Spleen (tissue), 11 donors: ENCODE measurements at regions not wholly inside any gene's neighbourhood (a gene's known extent, or its start where the extent isn't known, plus 50 kb on each side); places are given as distances from the start of the nearest gene placed in this dataset.
"Not testable (repeated sequence)": the region's sequence is repeated elsewhere in the genome, so short reads cannot be mapped to it uniquely, and the experiment has no call there.

Experiments used
- DNase-seq: peaks from one replicate; pipeline ENCODE4 v3.0.0-alpha.2; 2020
- H3K27ac ChIP-seq, 8 donors: fragments of 200-600 bp; sonication (generic) in 7 of 8; 1 replicate in 4 of 8; 2 replicates in 4 of 8; pipeline versions ENCODE4 v1.5.0 to v1.8.0; 2016 to 2021; ENCODE audit warnings: inconsistent platforms in 4 of 8, mild to moderate bottlenecking in 4 of 8, moderate library complexity in 1 of 8
- H3K27me3 ChIP-seq, 7 donors: fragments of 200-600 bp; sonication (generic) in 6 of 7; replicated peaks in 1 of 7; 1 replicate in 4 of 7; 2 replicates in 3 of 7; pipeline versions ENCODE4 v1.5.0 to v1.8.0; 2016 to 2021; ENCODE audit warnings: inconsistent platforms in 3 of 7, mild to moderate bottlenecking in 1 of 7
- H3K36me3 ChIP-seq, 6 donors: fragments of 200-600 bp; sonication (generic) in 5 of 6; 1 replicate in 4 of 6; 2 replicates in 2 of 6; pipeline versions ENCODE4 v1.5.0 to v1.8.0; 2016 to 2021; ENCODE audit warnings: inconsistent platforms in 2 of 6
- H3K4me1 ChIP-seq, 6 donors: fragments of 200-600 bp; sonication (generic) in 5 of 6; 1 replicate in 3 of 6; 2 replicates in 3 of 6; pipeline versions ENCODE4 v1.5.0 to v1.8.0; 2016 to 2021; ENCODE audit warnings: inconsistent platforms in 3 of 6
- H3K4me3 ChIP-seq, 8 donors: fragments of 200-600 bp; sonication (generic) in 7 of 8; 1 replicate in 4 of 8; 2 replicates in 4 of 8; pipeline versions ENCODE4 v1.5.0 to v1.8.0; 2016 to 2021; ENCODE audit warnings: inconsistent platforms in 4 of 8, mild to moderate bottlenecking in 4 of 8, moderate library complexity in 2 of 8
- H3K9me3 ChIP-seq, 8 donors: fragments of 200-600 bp; sonication (generic) in 7 of 8; 1 replicate in 4 of 8; 2 replicates in 4 of 8; pipeline versions ENCODE4 v1.5.0 to v1.8.0; 2016 to 2021; ENCODE audit warnings: inconsistent platforms in 4 of 8
- CTCF ChIP-seq, 11 experiments: fragments of 200-600 bp in 7 of 11; fragments of 450-650 bp in 4 of 11; sonication (generic) in 4 of 11; IDR thresholded peaks in 8 of 11; conservative IDR thresholded peaks in 3 of 11; 1 replicate in 7 of 11; 2 replicates in 4 of 11; pipeline versions ENCODE4 v1.4.0 to v1.8.0; 2016 to 2021; ENCODE audit warnings: antibody characterized with exemption in 11 of 11, inconsistent platforms in 4 of 11, mild to moderate bottlenecking in 1 of 11
- POLR2A ChIP-seq, 3 donors: fragments of 450-650 bp; IDR thresholded peaks; one replicate each; pipeline ENCODE4 v1.5.1; 2017; ENCODE audit warnings: antibody characterized with exemption in 3 of 3, mild to moderate bottlenecking in 1 of 3
- POLR2AphosphoS5 ChIP-seq, 3 donors: sonication (generic); formaldehyde crosslinking; IDR thresholded peaks; one replicate each; pipeline ENCODE4 v1.5.1; 2017; ENCODE audit warnings: antibody characterized with exemption in 3 of 3
- WGBS, 5 donors: extraction: QIAGEN DNeasy Blood & Tissue Kit in 3 of 5; methylation state at CpG; one replicate each; pipeline versions ENCODE4 v1.1.5 to v1.1.7; 2013 to 2018; 5-methylcytosine and 5-hydroxymethylcytosine counted together
- intact Hi-C: fragments of 100-400 bp; cut with DNase I; formaldehyde crosslinking; loops from one replicate; pipeline ENCODE4 v1.15.0; 2023; ENCODE audit warnings: low total_unique reads
- donor health status: healthy with polysubstance abuse.
- donor health status: DM: no; HTN: no; CAD: no; lungs with moderate emphysema.
- donor health status: DM: no; HTN: no; CAD: no.
- donor health status: Bipolar disorder and iron deficiency.
- donor health status: healthy.
- donor health status: DM: no; HTN: no; CAD: no.
- donor health status: DM: yes; HTN: yes; CAD: no.

- no peak overlapping the region for H3K27ac ChIP-seq
- no peaks in the 10 kb centered on the region for H3K9me3 ChIP-seq
- H3K27me3 ChIP-seq: no peaks in the 10 kb centered on the region
- no peaks in the 10 kb centered on the region for H3K4me1 ChIP-seq
- no peaks in the 10 kb centered on the region for H3K36me3 ChIP-seq
- no peak for DNase-seq
- no peak overlapping the region for H3K4me3 ChIP-seq
- intact Hi-C loops: no loop called here
- TF ChIP-seq POLR2A (IDR thresholded peaks at IDR 0.05): no peak
- no peak for TF ChIP-seq CTCF (IDR thresholded peaks at IDR 0.05 in 8 of 11, conservative IDR thresholded peaks at IDR 0.05 in 3 of 11)
- no peak for TF ChIP-seq POLR2AphosphoS5 (IDR thresholded peaks at IDR 0.05)
- 67 to 85% (median 77%) methylated on average over 3 of the region's 3 CpGs for WGBS, 5 donors
Measured at GRCh38 chr2:36294316-36294721, 61.3 kb upstream of the CRIM1 start.

GRCh38 chr2:36290306-36290856, 65.2 kb upstream of the CRIM1 start:
- Histone ChIP-seq H3K36me3 (no peaks in the 10 kb centered on the region), H3K27ac (no peak overlapping the region), H3K9me3 (no peaks in the 10 kb centered on the region), H3K4me3 (no peak overlapping the region), H3K4me1 (no peaks in the 10 kb centered on the region), H3K27me3 (no peaks in the 10 kb centered on the region)
- intact Hi-C loops: no loop called here
- WGBS, 5 donors: 85 to 96% (median 92%) methylated on average over 6 of the region's 6 CpGs
- no peak for TF ChIP-seq CTCF (IDR thresholded peaks at IDR 0.05 in 8 of 11, conservative IDR thresholded peaks at IDR 0.05 in 3 of 11)
- TF ChIP-seq POLR2A (IDR thresholded peaks at IDR 0.05): no peak
- no peak for TF ChIP-seq POLR2AphosphoS5 (IDR thresholded peaks at IDR 0.05)
- no peak for DNase-seq

- no peak for DNase-seq
- Histone ChIP-seq H3K27me3 (no peaks in the 10 kb centered on the region), H3K4me3 (no peak overlapping the region), H3K4me1 (no peaks in the 10 kb centered on the region), H3K27ac (no peak overlapping the region), H3K36me3 (no peaks in the 10 kb centered on the region), H3K9me3 (peaks cover 0 to under 1% (median 0%) of the 10 kb centered on the region in 8 donors)
- 74 to 91% (median 81%) methylated on average over 1 of the region's 1 CpG for WGBS, 5 donors
- intact Hi-C loops: no loop called here
- TF ChIP-seq POLR2A (IDR thresholded peaks at IDR 0.05): no peak
- no peak for TF ChIP-seq POLR2AphosphoS5 (IDR thresholded peaks at IDR 0.05)
- TF ChIP-seq CTCF (IDR thresholded peaks at IDR 0.05 in 8 of 11, conservative IDR thresholded peaks at IDR 0.05 in 3 of 11): no peak
Measured at GRCh38 chr2:36289731-36290130, 65.8 kb upstream of the CRIM1 start.

- no peaks in the 10 kb centered on the region for H3K27me3 ChIP-seq
- no peaks in the 10 kb centered on the region for H3K4me1 ChIP-seq
- 67 to 83% (median 80%) methylated on average over 6 of the region's 6 CpGs for WGBS, 5 donors
- DNase-seq: no peak
- no peak overlapping the region for H3K4me3 ChIP-seq
- no peak for TF ChIP-seq POLR2AphosphoS5 (IDR thresholded peaks at IDR 0.05)
- intact Hi-C loops: no loop called here
- H3K9me3 ChIP-seq: peaks cover 0 to 8% (median 0%) of the 10 kb centered on the region in 8 donors
- H3K27ac ChIP-seq: no peak overlapping the region
- no peaks in the 10 kb centered on the region for H3K36me3 ChIP-seq
Measured at GRCh38 chr2:36287363-36288275, 68.0 kb upstream of the CRIM1 start.

- intact Hi-C loops, DNase-seq, H3K27ac ChIP-seq, H3K4me3 ChIP-seq, H3K4me1 ChIP-seq, H3K36me3 ChIP-seq, H3K27me3 ChIP-seq: not testable (repeated sequence)
- peaks cover 0 to 26% (median 17%) of the 10 kb centered on the region in 8 donors for H3K9me3 ChIP-seq
- 73 to 95% (median 84%) methylated on average over 7 of the region's 7 CpGs for WGBS, 5 donors
Measured at GRCh38 chr2:36279506-36279905, 76.1 kb upstream of the CRIM1 start.
